SK-N-SH (cell line): ENCODE measurements at regions not wholly inside any gene's neighbourhood (a gene's known extent, or its start where the extent isn't known, plus 50 kb on each side); places are given as distances from the start of the nearest gene placed in this dataset.

Source experiments
- CHD2 ChIP-seq: fragments of 150-350 bp; IDR thresholded peaks from 2 replicates; pipeline ENCODE4 v1.6.1; 2018; ENCODE audit warnings: low read length; ENCODE audit not compliant: partially characterized antibody
- CTCF ChIP-seq: fragments of 200-600 bp; sonication (generic); IDR thresholded peaks from 2 replicates; pipeline ENCODE4 v1.6.1; 2017; ENCODE audit warnings: antibody characterized with exemption, mild to moderate bottlenecking, moderate library complexity
- EP300 ChIP-seq, 2 experiments: IDR thresholded peaks; 2 replicates each; pipeline versions ENCODE4 v1.4.0 to v1.6.1; 2012; ENCODE audit warnings: borderline replicate concordance in 1 of 2, low read depth in 1 of 2, low read length in 1 of 2
- EZH2phosphoT487 ChIP-seq: fragments of 200-600 bp; sonication (generic); IDR thresholded peaks from 2 replicates; pipeline ENCODE4 v1.6.1; 2017; ENCODE audit warnings: low read depth, mixed run types, mild to moderate bottlenecking, antibody characterized with exemption, moderate library complexity, borderline replicate concordance
- GABPA ChIP-seq: IDR thresholded peaks from 2 replicates; pipeline ENCODE4 v1.4.0; 2012; ENCODE audit warnings: low read depth, mild to moderate bottlenecking
- JUND ChIP-seq: IDR thresholded peaks from 2 replicates; pipeline ENCODE4 v1.4.0; 2012
- MAX ChIP-seq: IDR thresholded peaks from 2 replicates; pipeline ENCODE4 v1.4.0; 2012; ENCODE audit warnings: low read depth
- NFIC ChIP-seq: IDR thresholded peaks from 2 replicates; pipeline ENCODE4 v1.4.0; 2012; ENCODE audit warnings: borderline replicate concordance
- POLR2AphosphoS5 ChIP-seq: IDR thresholded peaks from 2 replicates; pipeline ENCODE4 v1.6.1; 2012; ENCODE audit warnings: low read depth, low read length
- REST ChIP-seq: IDR thresholded peaks from 2 replicates; pipeline ENCODE4 v1.6.1; 2012; ENCODE audit warnings: mild to moderate bottlenecking, low read depth, low read length, moderate library complexity
- RXRA ChIP-seq: IDR thresholded peaks from 2 replicates; pipeline ENCODE4 v1.4.0; 2012; ENCODE audit warnings: low read depth, mild to moderate bottlenecking, borderline replicate concordance
- SMC3 ChIP-seq: IDR thresholded peaks from 2 replicates; pipeline ENCODE4 v1.6.1; 2012; ENCODE audit warnings: low read depth, low read length, improper control_type of control experiment

GRCh38 chr12:91732086-91732485 lies 413.6 kb downstream of the BTG1 start:
- TF ChIP-seq NFIC: no peak
- TF ChIP-seq EZH2phosphoT487: no peak
- TF ChIP-seq CTCF: no peak
- TF ChIP-seq POLR2AphosphoS5: no peak
- no peak for TF ChIP-seq JUND
- TF ChIP-seq EP300 (IDR thresholded peaks at IDR 0.05; ENCODE audit: borderline replicate concordance in 1 of 2, low read depth in 1 of 2, low read length in 1 of 2): no peak
- TF ChIP-seq MAX: no peak
- TF ChIP-seq REST: no peak
- no peak for TF ChIP-seq CHD2
- no peak for TF ChIP-seq RXRA
- no peak for TF ChIP-seq GABPA
- TF ChIP-seq SMC3: no peak
